Upper lobe of right lung (tissue), 1 donor: ENCODE measurements at regions not wholly inside any gene's neighbourhood (a gene's known extent, or its start where the extent isn't known, plus 50 kb on each side); places are given as distances from the start of the nearest gene placed in this dataset.

Experiments used
- ATAC-seq: fragments of 200-7000 bp; cut with Tn5 transposase; one replicate; pipeline ENCODE4 v1.9.1; 2020; ENCODE audit warnings: mild to moderate bottlenecking, moderate library complexity
- DNase-seq: peaks from one replicate; pipeline ENCODE4 v3.0.0-alpha.2; 2020
- H3K27ac ChIP-seq: fragments of 200-600 bp; one replicate; pipeline ENCODE4 v1.8.0; 2022
- H3K27me3 ChIP-seq: fragments of 200-600 bp; one replicate; pipeline ENCODE4 v1.8.0; 2022; ENCODE audit warnings: mild to moderate bottlenecking
- H3K36me3 ChIP-seq: fragments of 200-600 bp; one replicate; pipeline ENCODE4 v1.8.0; 2022
- H3K4me1 ChIP-seq: fragments of 200-600 bp; one replicate; pipeline ENCODE4 v1.8.0; 2022
- H3K4me3 ChIP-seq: fragments of 200-600 bp; one replicate; pipeline ENCODE4 v1.8.0; 2022; ENCODE audit warnings: mild to moderate bottlenecking
- H3K9me3 ChIP-seq: fragments of 200-600 bp; one replicate; pipeline ENCODE4 v1.8.0; 2022
- CTCF ChIP-seq: fragments of 200-600 bp; IDR thresholded peaks from one replicate; pipeline ENCODE4 v1.8.0; 2022; ENCODE audit warnings: antibody characterized with exemption
- intact Hi-C: fragments of 100-400 bp; cut with DNase I; formaldehyde crosslinking; loops from one replicate; pipeline ENCODE4 v1.11.0; 2022
- donor health status: DM: no; HTN: yes; CAD: no; lungs with severe emphysema.

GRCh38 chr19:31604493-31605040 lies 255.3 kb upstream of the TSHZ3 start:
- H3K4me3 ChIP-seq, result no peak overlapping the region
- H3K27ac ChIP-seq, result no peak overlapping the region
- no peak for TF ChIP-seq CTCF
- DNase-seq, result no peak
- no peak for ATAC-seq
- no peaks in the 10 kb centered on the region for H3K4me1 ChIP-seq
- H3K9me3 ChIP-seq, result no peaks in the 10 kb centered on the region
- H3K27me3 ChIP-seq, result no peaks in the 10 kb centered on the region
- intact Hi-C loops, result no loop called here
- H3K36me3 ChIP-seq, result no peaks in the 10 kb centered on the region

GRCh38 chr19:31610018-31610417 lies 260.8 kb upstream of the TSHZ3 start:
- H3K9me3 ChIP-seq, result no peaks in the 10 kb centered on the region
- no peak for TF ChIP-seq CTCF
- H3K36me3 ChIP-seq, result no peaks in the 10 kb centered on the region
- no peak for ATAC-seq
- no peaks in the 10 kb centered on the region for H3K27me3 ChIP-seq
- intact Hi-C loops, result no loop called here
- no peaks in the 10 kb centered on the region for H3K4me1 ChIP-seq
- DNase-seq, result no peak
- H3K4me3 ChIP-seq, result no peak overlapping the region
- H3K27ac ChIP-seq, result no peak overlapping the region

DNA sequence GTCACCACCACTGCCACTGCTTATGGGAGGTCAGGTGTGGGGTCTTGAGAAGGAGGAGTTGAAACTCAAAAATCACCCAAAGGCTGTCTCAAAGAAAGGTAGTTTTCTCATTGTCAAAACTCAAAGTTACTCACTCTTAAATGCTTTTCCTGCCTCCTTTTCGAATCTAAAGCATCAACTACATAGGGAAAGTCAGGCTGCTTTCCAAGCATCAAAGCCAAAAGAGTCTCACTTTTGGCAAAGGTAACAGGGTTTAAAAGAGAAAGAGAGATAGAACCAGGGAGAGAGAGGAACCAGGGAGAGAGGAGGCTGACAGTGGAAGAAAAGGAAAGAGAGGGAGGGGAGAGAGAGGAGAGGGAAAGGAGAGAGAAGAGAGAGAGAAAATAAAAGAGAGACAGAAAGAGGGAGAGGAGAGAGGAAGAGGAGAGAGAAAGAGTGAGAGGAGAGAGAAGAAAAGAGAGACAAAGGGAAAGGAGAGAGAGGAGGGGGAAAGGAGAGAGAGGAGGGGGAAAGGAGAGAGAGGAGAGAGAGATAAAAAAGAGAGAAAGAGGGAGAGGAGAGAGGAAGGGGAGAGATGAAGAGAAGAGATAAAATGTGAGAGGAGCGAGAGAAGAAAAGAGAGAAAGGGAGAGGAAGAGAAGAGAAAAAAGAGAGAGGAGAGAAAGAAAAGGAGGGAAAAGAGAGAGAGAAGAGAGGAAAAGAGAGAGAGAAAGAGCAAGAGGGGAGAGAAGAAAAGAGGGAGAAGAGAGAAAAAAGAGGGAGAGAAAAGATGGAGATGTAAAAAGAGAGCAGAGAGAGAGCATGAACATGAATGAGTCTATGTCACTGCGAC lies 262.0 kb upstream of the TSHZ3 start:
- intact Hi-C loops, result no loop called here

GRCh38 chr19:31612873-31613272 lies 263.6 kb upstream of the TSHZ3 start:
- intact Hi-C loops, result no loop called here
- no peaks in the 10 kb centered on the region for H3K36me3 ChIP-seq
- H3K27ac ChIP-seq, result no peak overlapping the region
- H3K9me3 ChIP-seq, result no peaks in the 10 kb centered on the region
- H3K27me3 ChIP-seq, result no peaks in the 10 kb centered on the region
- DNase-seq (no peak), ATAC-seq (no peak)
- H3K4me3 ChIP-seq, result no peak overlapping the region
- no peak for TF ChIP-seq CTCF
- H3K4me1 ChIP-seq, result no peaks in the 10 kb centered on the region

More for the DNA sequence above, 262.0 kb upstream of the TSHZ3 start:
- H3K4me3 ChIP-seq, result no peak overlapping the region
- H3K27me3 ChIP-seq, result no peaks in the 10 kb centered on the region
- ATAC-seq (no peak), DNase-seq (no peak)
- no peak for TF ChIP-seq CTCF
- no peaks in the 10 kb centered on the region for H3K36me3 ChIP-seq
- no peaks in the 10 kb centered on the region for H3K9me3 ChIP-seq
- H3K27ac ChIP-seq, result no peak overlapping the region
- H3K4me1 ChIP-seq, result no peaks in the 10 kb centered on the region

GRCh38 chr19:31613683-31614219 lies 264.5 kb upstream of the TSHZ3 start:
- peak; percentile 17 for TF ChIP-seq CTCF
- no peak for DNase-seq
- intact Hi-C loops, result no loop called here
- Histone ChIP-seq H3K36me3 (no peaks in the 10 kb centered on the region), H3K4me1 (no peaks in the 10 kb centered on the region), H3K4me3 (no peak overlapping the region), H3K9me3 (no peaks in the 10 kb centered on the region), H3K27ac (no peak overlapping the region), H3K27me3 (no peaks in the 10 kb centered on the region)
- ATAC-seq, result peak; percentile 67
